ENCODE measurements at regions not wholly inside any gene's neighbourhood (a gene's known extent, or its start where the extent isn't known, plus 50 kb on each side); places are given as distances from the start of the nearest gene placed in this dataset.
"Not testable (repeated sequence)": the region's sequence is repeated elsewhere in the genome, so short reads cannot be mapped to it uniquely, and the experiment has no call there.

- peak; percentile 60 for DNase-seq
Observed at GRCh38 chr14:104389326-104390220, 190.0 kb upstream of the C14orf180 start.

- no peak for DNase-seq
Observed at GRCh38 chr14:104390221-104390931, 189.2 kb upstream of the C14orf180 start.

GRCh38 chr14:104390941-104391901 is 188.3 kb upstream of the C14orf180 start:
- DNase-seq: no peak

GRCh38 chr14:104392001-104392395 is 187.6 kb upstream of the C14orf180 start:
- peak; percentile 22 for DNase-seq

- DNase-seq: no peak
Observed at GRCh38 chr14:104392396-104393198, 187.0 kb upstream of the C14orf180 start.

GRCh38 chr14:104393199-104393897 is 186.2 kb upstream of the C14orf180 start:
- DNase-seq: no peak

- DNase-seq: peak; percentile 82
Observed at GRCh38 chr14:104393898-104394381, 185.6 kb upstream of the C14orf180 start.

GRCh38 chr14:104394409-104394851 is 185.1 kb upstream of the C14orf180 start:
- DNase-seq: no peak

GRCh38 chr14:104395276-104395675 is 184.3 kb upstream of the C14orf180 start:
- no peak for DNase-seq

- DNase-seq: no peak
Observed at GRCh38 chr14:104395941-104396681, 183.5 kb upstream of the C14orf180 start.

GRCh38 chr14:104396682-104397470 is 182.7 kb upstream of the C14orf180 start:
- DNase-seq: no peak

GRCh38 chr14:104397956-104398355 is 181.6 kb upstream of the C14orf180 start:
- no peak for DNase-seq

- no peak for DNase-seq
Observed at GRCh38 chr14:104398656-104399055, 180.9 kb upstream of the C14orf180 start.

- peak; percentile 56 for DNase-seq
Observed at GRCh38 chr14:104399432-104400155, 180.0 kb upstream of the C14orf180 start.

GRCh38 chr14:104400355-104400754 is 179.2 kb upstream of the C14orf180 start:
- no peak for DNase-seq

GRCh38 chr14:104401785-104402184 is 177.8 kb upstream of the C14orf180 start:
- no peak for DNase-seq

- DNase-seq: not testable (repeated sequence)
Observed at GRCh38 chr14:104402303-104402702, 177.3 kb upstream of the C14orf180 start.

- DNase-seq: no peak
Observed at GRCh38 chr14:104403421-104404220, 175.9 kb upstream of the C14orf180 start.
